ENCODE measurements at regions not wholly inside any gene's neighbourhood (a gene's known extent, or its start where the extent isn't known, plus 50 kb on each side); places are given as distances from the start of the nearest gene placed in this dataset.

GRCh38 chr4:122221322-122221721, 69.2 kb downstream of the BLTP1 start:
- TF ChIP-seq POLR2A (IDR thresholded peaks at IDR 0.05; ENCODE audit: low read length) (no peak), GATA1 (IDR thresholded peaks at IDR 0.05; ENCODE audit: low read depth, low read length) (no peak)

Data from erythroblast (primary cell).